GM23338 (cell line): ENCODE measurements at regions not wholly inside any gene's neighbourhood (a gene's known extent, or its start where the extent isn't known, plus 50 kb on each side); places are given as distances from the start of the nearest gene placed in this dataset.

Experiments used
- CREB1 ChIP-seq: fragments of 250-450 bp; sonication (Bioruptor Pico); IDR thresholded peaks from 2 replicates; pipeline ENCODE4 v1.5.0; 2020; ENCODE audit warnings: low read depth, mild to moderate bottlenecking, moderate library complexity
- CTCF ChIP-seq, 2 experiments: fragments of 200-600 bp in 1 of 2; sonication (generic) in 1 of 2; conservative IDR thresholded peaks; 2 replicates each; pipeline versions ENCODE4 v1.5.1 to v1.6.1; 2016 to 2017; ENCODE audit warnings: antibody characterized with exemption in 2 of 2, low read depth in 2 of 2, mild to moderate bottlenecking in 2 of 2, moderate library complexity in 1 of 2
- ETS1 ChIP-seq: IDR thresholded peaks from 2 replicates; pipeline ENCODE4 v1.6.1; 2016; ENCODE audit warnings: antibody characterized with exemption
- EZH2 ChIP-seq: fragments of 200-600 bp; sonication (generic); IDR thresholded peaks from one replicate; pipeline ENCODE4 v1.8.0; 2017; ENCODE audit warnings: antibody characterized with exemption, mild to moderate bottlenecking, low read depth; ENCODE audit not compliant: unreplicated experiment
- EZH2phosphoT487 ChIP-seq: fragments of 200-600 bp; sonication (generic); IDR thresholded peaks from one replicate; pipeline ENCODE4 v1.8.1; 2018; ENCODE audit warnings: antibody characterized with exemption; ENCODE audit not compliant: unreplicated experiment
- JUNB ChIP-seq: IDR thresholded peaks from one replicate; pipeline ENCODE4 v1.6.1; 2016; ENCODE audit warnings: antibody characterized with exemption; ENCODE audit not compliant: unreplicated experiment
- NANOG ChIP-seq: IDR thresholded peaks from 2 replicates; pipeline ENCODE4 v1.6.1; 2016; ENCODE audit warnings: antibody characterized with exemption, borderline replicate concordance
- POLR2AphosphoS5 ChIP-seq: IDR thresholded peaks from 2 replicates; pipeline ENCODE4 v1.6.1; 2016; ENCODE audit warnings: antibody characterized with exemption, low read depth
- REST ChIP-seq: IDR thresholded peaks from one replicate; pipeline ENCODE4 v1.6.1; 2018; ENCODE audit warnings: antibody characterized with exemption; ENCODE audit not compliant: unreplicated experiment
- STAT1 ChIP-seq: IDR thresholded peaks from one replicate; pipeline ENCODE4 v1.6.1; 2016; ENCODE audit warnings: antibody characterized with exemption; ENCODE audit not compliant: unreplicated experiment
- ZNF114 ChIP-seq: fragments of 250-450 bp; sonication (Bioruptor Pico); IDR thresholded peaks from 2 replicates; pipeline ENCODE4 v1.5.0; 2020; ENCODE audit warnings: mild to moderate bottlenecking, moderate library complexity
- ZNF462 ChIP-seq: fragments of 250-450 bp; sonication (Bioruptor Pico); IDR thresholded peaks from 2 replicates; pipeline ENCODE4 v1.5.0; 2020; ENCODE audit warnings: mild to moderate bottlenecking, moderate library complexity

- TF ChIP-seq CTCF (conservative IDR thresholded peaks at IDR 0.05; ENCODE audit: low read depth in 2 of 2) (no peak), CREB1 (CRISPR knock-in tag) (no peak), EZH2 (no peak), POLR2AphosphoS5 (no peak), JUNB (no peak), EZH2phosphoT487 (no peak), REST (no peak), NANOG (no peak), ETS1 (no peak), STAT1 (no peak), ZNF114 (CRISPR knock-in tag) (no peak), ZNF462 (CRISPR knock-in tag) (no peak)
These were observed 67.1 kb downstream of the ATXN3L start for GRCh38 chrX:13252726-13253125.
